Mesenchymal stem cell (in vitro differentiated cells and primary cell): ENCODE measurements at regions not wholly inside any gene's neighbourhood (a gene's known extent, or its start where the extent isn't known, plus 50 kb on each side); places are given as distances from the start of the nearest gene placed in this dataset.

Experiments
- DNase-seq: peaks from one replicate; pipeline ENCODE4 v3.0.0-alpha.2; 2013
- H2AFZ ChIP-seq: one replicate; pipeline ENCODE4 v1.6.1; 2013; ENCODE audit warnings: low read depth, mild to moderate bottlenecking, control low read depth, inconsistent platforms, low read length, moderate library complexity
- H2AK5ac ChIP-seq: 2 replicates; pipeline ENCODE4 v1.6.1; 2013; ENCODE audit warnings: low read length, moderate library complexity, mild to moderate bottlenecking, inconsistent platforms; ENCODE audit not compliant: severe bottlenecking
- H2BK120ac ChIP-seq: one replicate; pipeline ENCODE4 v1.6.1; 2013; ENCODE audit warnings: low read depth, mild to moderate bottlenecking, inconsistent platforms, low read length, moderate library complexity
- H2BK12ac ChIP-seq, 2 experiments: one replicate each; pipeline ENCODE4 v1.6.1; 2013; ENCODE audit warnings: inconsistent platforms in 2 of 2, low read length in 2 of 2, mild to moderate bottlenecking in 2 of 2, moderate library complexity in 2 of 2, control low read depth in 1 of 2
- H2BK15ac ChIP-seq: one replicate; pipeline ENCODE4 v1.6.1; 2013; ENCODE audit warnings: mild to moderate bottlenecking, low read depth, inconsistent platforms; ENCODE audit not compliant: poor library complexity, severe bottlenecking
- H2BK5ac ChIP-seq: 2 replicates; pipeline ENCODE4 v1.6.1; 2013; ENCODE audit warnings: low read depth, mild to moderate bottlenecking, low read length, control low read depth, inconsistent platforms; ENCODE audit not compliant: poor library complexity, severe bottlenecking
- H3K14ac ChIP-seq, 2 experiments: one replicate each; pipeline ENCODE4 v1.6.1; 2013; ENCODE audit warnings: inconsistent platforms in 2 of 2, low read length in 2 of 2, control low read depth in 1 of 2, mild to moderate bottlenecking in 1 of 2, moderate library complexity in 1 of 2
- H3K18ac ChIP-seq, 2 experiments: one replicate each; pipeline ENCODE4 v1.6.1; 2013; ENCODE audit warnings: inconsistent platforms in 2 of 2, low read length in 2 of 2, control low read depth in 1 of 2, low read depth in 1 of 2, mild to moderate bottlenecking in 1 of 2
- H3K23ac ChIP-seq, 2 experiments: one replicate each; pipeline ENCODE4 v1.6.1; 2013; ENCODE audit warnings: inconsistent platforms in 2 of 2, low read length in 2 of 2, mild to moderate bottlenecking in 2 of 2, moderate library complexity in 2 of 2, control low read depth in 1 of 2
- H3K27ac ChIP-seq: 2 replicates; pipeline ENCODE4 v1.5.1; 2013; ENCODE audit warnings: mild to moderate bottlenecking, moderate library complexity, low read length, control low read depth, inconsistent platforms; ENCODE audit not compliant: poor library complexity, severe bottlenecking
- H3K27me3 ChIP-seq, 2 experiments: 2 replicates each; pipeline versions ENCODE4 v1.6.1 to v1.7.0; 2013; ENCODE audit warnings: low read length in 2 of 2, mild to moderate bottlenecking in 2 of 2, moderate library complexity in 2 of 2, control low read depth in 1 of 2, inconsistent platforms in 1 of 2; ENCODE audit not compliant: control insufficient read depth in 1 of 2, insufficient read depth in 1 of 2
- H3K36me3 ChIP-seq, 2 experiments: 2 replicates each; pipeline versions ENCODE4 v1.6.1 to v1.7.0; 2013; ENCODE audit warnings: low read length in 2 of 2, control low read depth in 1 of 2, inconsistent platforms in 1 of 2, low read depth in 1 of 2, mild to moderate bottlenecking in 1 of 2; ENCODE audit not compliant: insufficient read depth in 2 of 2, control insufficient read depth in 1 of 2
- H3K4ac ChIP-seq, 2 experiments: one replicate each; pipeline ENCODE4 v1.6.1; 2013; ENCODE audit warnings: inconsistent platforms in 2 of 2, low read length in 2 of 2, mild to moderate bottlenecking in 2 of 2, moderate library complexity in 2 of 2, control low read depth in 1 of 2, low read depth in 1 of 2
- H3K4me1 ChIP-seq: 2 replicates; pipeline ENCODE4 v1.6.1; 2013; ENCODE audit warnings: low read depth, low read length, control low read depth; ENCODE audit not compliant: control insufficient read depth, insufficient read depth
- H3K4me2 ChIP-seq: 2 replicates; pipeline ENCODE4 v1.6.1; 2013; ENCODE audit warnings: low read length, mild to moderate bottlenecking, inconsistent platforms; ENCODE audit not compliant: poor library complexity, severe bottlenecking
- H3K4me3 ChIP-seq, 2 experiments: 2 replicates each; pipeline versions ENCODE4 v1.5.1 to v1.7.0; 2013; ENCODE audit warnings: low read length in 2 of 2, mild to moderate bottlenecking in 2 of 2, control low read depth in 1 of 2, low read depth in 1 of 2; ENCODE audit not compliant: insufficient read depth in 1 of 2
- H3K79me1 ChIP-seq: replicated peaks from 2 replicates; pipeline ENCODE4 v1.6.1; 2013; ENCODE audit warnings: mild to moderate bottlenecking, control low read depth, low read length, inconsistent platforms; ENCODE audit not compliant: poor library complexity, severe bottlenecking
- H3K9ac ChIP-seq: 2 replicates; pipeline ENCODE4 v1.7.0; 2013; ENCODE audit warnings: mild to moderate bottlenecking, low read length, moderate library complexity
- H3K9me3 ChIP-seq: 2 replicates; pipeline ENCODE4 v1.7.0; 2013; ENCODE audit warnings: mild to moderate bottlenecking, low read length; ENCODE audit not compliant: control insufficient read depth
- H4K8ac ChIP-seq: one replicate; pipeline ENCODE4 v1.6.1; 2013; ENCODE audit warnings: inconsistent platforms, mild to moderate bottlenecking, low read length, moderate library complexity
- H4K91ac ChIP-seq: one replicate; pipeline ENCODE4 v1.6.1; 2013; ENCODE audit warnings: mild to moderate bottlenecking, low read length, inconsistent platforms
- WGBS: methylation state at CpG from one replicate; pipeline ENCODE4 v1.1.7; 2013; ENCODE audit warnings: mixed read lengths; 5-methylcytosine and 5-hydroxymethylcytosine counted together

GRCh38 chr6:74161380-74161779 lies 465.4 kb downstream of the CD109 start:
- H2AK5ac ChIP-seq: no peak overlapping the region

GRCh38 chr6:74152096-74152675 lies 456.2 kb downstream of the CD109 start:
- Histone ChIP-seq H3K27me3 (no peaks in the 10 kb centered on the region), H2AFZ (no peak overlapping the region), H3K79me1 (no peaks in the 10 kb centered on the region), H3K4me1 (no peaks in the 10 kb centered on the region), H3K36me3 (no peaks in the 10 kb centered on the region), H2BK5ac (no peak overlapping the region), H3K4me2 (no peak overlapping the region), H3K18ac (no peak overlapping the region), H3K9ac (no peak overlapping the region), H2BK120ac (no peak overlapping the region), H4K8ac (no peak overlapping the region), H3K14ac (no peak overlapping the region), H2BK12ac (no peak overlapping the region), H2AK5ac (no peak overlapping the region), H3K27ac (no peak overlapping the region), H3K23ac (no peak overlapping the region), H3K9me3 (no peaks in the 10 kb centered on the region), H2BK15ac (no peak overlapping the region), H3K4ac (no peak overlapping the region), H3K4me3 (no peak overlapping the region), H4K91ac (no peak overlapping the region)
- WGBS: 100% methylated on average over 2 of the region's 3 CpGs
- DNase-seq: no peak

More at GRCh38 chr6:74161380-74161779, 465.4 kb downstream of the CD109 start:
- H3K4me2 ChIP-seq: no peak overlapping the region
- H3K9me3 ChIP-seq: peaks cover 3% of the 10 kb centered on the region
- DNase-seq: no peak
- H3K4ac ChIP-seq: no peak overlapping the region
- H2AFZ ChIP-seq: no peak overlapping the region
- no peak overlapping the region for H3K23ac ChIP-seq
- H3K4me3 ChIP-seq: no peak overlapping the region
- no peak overlapping the region for H4K91ac ChIP-seq
- H2BK120ac ChIP-seq: no peak overlapping the region
- no peaks in the 10 kb centered on the region for H3K4me1 ChIP-seq
- no peak overlapping the region for H2BK15ac ChIP-seq
- H3K18ac ChIP-seq: no peak overlapping the region
- no peaks in the 10 kb centered on the region for H3K79me1 ChIP-seq
- no peaks in the 10 kb centered on the region for H3K36me3 ChIP-seq
- H3K27me3 ChIP-seq: no peaks in the 10 kb centered on the region
- no peak overlapping the region for H3K14ac ChIP-seq
- no peak overlapping the region for H2BK5ac ChIP-seq
- H3K27ac ChIP-seq: no peak overlapping the region
- H4K8ac ChIP-seq: no peak overlapping the region
- no peak overlapping the region for H2BK12ac ChIP-seq
- H3K9ac ChIP-seq: no peak overlapping the region

- no peaks in the 10 kb centered on the region for H3K9me3 ChIP-seq
Measured at GRCh38 chr6:74145931-74146330, 449.9 kb downstream of the CD109 start.

GRCh38 chr6:74137911-74138310 lies 441.9 kb downstream of the CD109 start:
- Histone ChIP-seq H2AK5ac (no peak overlapping the region), H3K27ac (peak overlapping the region; percentile 49), H2BK5ac (no peak overlapping the region), H4K8ac (no peak overlapping the region), H3K18ac (no peak overlapping the region), H3K4me2 (no peak overlapping the region), H3K4ac (no peak overlapping the region), H3K23ac (no peak overlapping the region), H3K14ac (no peak overlapping the region), H3K9me3 (no peaks in the 10 kb centered on the region), H2BK15ac (no peak overlapping the region), H2BK120ac (no peak overlapping the region), H3K27me3 (no peaks in the 10 kb centered on the region), H3K36me3 (no peaks in the 10 kb centered on the region), H2AFZ (no peak overlapping the region), H4K91ac (no peak overlapping the region), H3K4me3 (no peak overlapping the region), H2BK12ac (no peak overlapping the region), H3K4me1 (no peaks in the 10 kb centered on the region), H3K9ac (no peak overlapping the region), H3K79me1 (no peaks in the 10 kb centered on the region)
- peak; percentile 77 for DNase-seq
- WGBS: 39% methylated on average over 2 of the region's 2 CpGs

More at GRCh38 chr6:74145931-74146330, 449.9 kb downstream of the CD109 start:
- H3K23ac ChIP-seq: no peak overlapping the region
- no peak overlapping the region for H2AFZ ChIP-seq
- no peak overlapping the region for H3K4ac ChIP-seq
- no peak overlapping the region for H3K9ac ChIP-seq
- no peak overlapping the region for H4K91ac ChIP-seq
- no peak overlapping the region for H2AK5ac ChIP-seq
- DNase-seq: no peak
- H3K36me3 ChIP-seq: no peaks in the 10 kb centered on the region
- no peak overlapping the region for H3K14ac ChIP-seq
- H2BK12ac ChIP-seq: no peak overlapping the region
- no peak overlapping the region for H3K4me2 ChIP-seq
- H4K8ac ChIP-seq: no peak overlapping the region
- no peak overlapping the region for H3K18ac ChIP-seq
- no peak overlapping the region for H2BK15ac ChIP-seq
- H3K4me1 ChIP-seq: no peaks in the 10 kb centered on the region
- H3K4me3 ChIP-seq: no peak overlapping the region
- H3K27me3 ChIP-seq: no peaks in the 10 kb centered on the region
- no peak overlapping the region for H2BK5ac ChIP-seq
- no peaks in the 10 kb centered on the region for H3K79me1 ChIP-seq
- no peak overlapping the region for H2BK120ac ChIP-seq
- H3K27ac ChIP-seq: no peak overlapping the region
